C4-2B (cell line): ENCODE measurements at regions not wholly inside any gene's neighbourhood (a gene's known extent, or its start where the extent isn't known, plus 50 kb on each side); places are given as distances from the start of the nearest gene placed in this dataset.

Experiments
- H3K27ac ChIP-seq: fragments of 450-650 bp; 2 replicates; pipeline ENCODE4 v1.5.1; 2017
- ZFX ChIP-seq: fragments of 450-650 bp; IDR thresholded peaks from 2 replicates; pipeline ENCODE4 v1.6.1; 2017
- TF ChIP-seq, protein P1 (sequence below): fragments of 450-650 bp; conservative IDR thresholded peaks from 2 replicates; pipeline ENCODE4 v1.5.1; 2017; ENCODE audit warnings: mild to moderate bottlenecking

DNA sequence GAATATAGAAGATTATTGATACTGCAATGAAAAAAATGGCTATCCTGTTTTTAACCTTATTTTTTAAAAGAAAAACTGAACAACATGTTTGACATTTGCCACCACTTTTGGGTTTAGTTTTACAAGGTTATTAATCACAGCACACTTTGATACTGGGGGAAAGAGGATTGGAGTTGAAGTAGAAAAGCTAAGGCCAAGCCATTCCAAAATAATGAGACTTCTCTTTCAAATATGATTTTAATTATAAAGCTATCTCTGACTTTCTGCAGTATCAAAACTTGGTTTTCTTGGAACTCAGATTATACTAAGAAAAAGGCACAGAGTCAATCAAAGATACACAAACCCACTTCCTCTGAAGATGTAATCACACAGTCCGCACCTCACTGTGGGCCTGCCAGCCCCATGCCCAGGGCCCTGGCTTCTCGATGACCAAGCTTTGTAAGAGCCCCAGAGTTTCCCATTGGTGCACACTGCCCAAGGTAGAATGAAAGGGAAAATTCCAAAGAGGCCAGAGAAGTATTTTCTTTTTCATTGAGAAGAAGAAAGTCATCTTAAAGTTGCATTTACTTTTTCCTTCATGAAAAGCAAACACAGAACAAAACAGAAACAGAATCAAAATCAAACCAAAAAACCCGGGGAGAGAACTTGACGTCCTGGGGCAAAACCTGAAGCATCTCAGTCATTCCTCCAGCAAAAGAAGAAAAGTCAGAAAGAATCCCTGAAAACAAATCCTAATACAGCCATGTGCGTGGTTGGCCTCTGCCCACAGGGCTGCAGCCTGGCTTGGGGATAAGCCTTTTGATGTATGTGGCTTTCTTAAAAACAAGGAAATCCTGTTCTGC lies 187.7 kb upstream of the KLF6 start:
- TF ChIP-seq, protein P1, sequence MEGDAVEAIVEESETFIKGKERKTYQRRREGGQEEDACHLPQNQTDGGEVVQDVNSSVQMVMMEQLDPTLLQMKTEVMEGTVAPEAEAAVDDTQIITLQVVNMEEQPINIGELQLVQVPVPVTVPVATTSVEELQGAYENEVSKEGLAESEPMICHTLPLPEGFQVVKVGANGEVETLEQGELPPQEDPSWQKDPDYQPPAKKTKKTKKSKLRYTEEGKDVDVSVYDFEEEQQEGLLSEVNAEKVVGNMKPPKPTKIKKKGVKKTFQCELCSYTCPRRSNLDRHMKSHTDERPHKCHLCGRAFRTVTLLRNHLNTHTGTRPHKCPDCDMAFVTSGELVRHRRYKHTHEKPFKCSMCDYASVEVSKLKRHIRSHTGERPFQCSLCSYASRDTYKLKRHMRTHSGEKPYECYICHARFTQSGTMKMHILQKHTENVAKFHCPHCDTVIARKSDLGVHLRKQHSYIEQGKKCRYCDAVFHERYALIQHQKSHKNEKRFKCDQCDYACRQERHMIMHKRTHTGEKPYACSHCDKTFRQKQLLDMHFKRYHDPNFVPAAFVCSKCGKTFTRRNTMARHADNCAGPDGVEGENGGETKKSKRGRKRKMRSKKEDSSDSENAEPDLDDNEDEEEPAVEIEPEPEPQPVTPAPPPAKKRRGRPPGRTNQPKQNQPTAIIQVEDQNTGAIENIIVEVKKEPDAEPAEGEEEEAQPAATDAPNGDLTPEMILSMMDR: no peak
- TF ChIP-seq ZFX: no peak
- H3K27ac ChIP-seq: no peak overlapping the region

DNA sequence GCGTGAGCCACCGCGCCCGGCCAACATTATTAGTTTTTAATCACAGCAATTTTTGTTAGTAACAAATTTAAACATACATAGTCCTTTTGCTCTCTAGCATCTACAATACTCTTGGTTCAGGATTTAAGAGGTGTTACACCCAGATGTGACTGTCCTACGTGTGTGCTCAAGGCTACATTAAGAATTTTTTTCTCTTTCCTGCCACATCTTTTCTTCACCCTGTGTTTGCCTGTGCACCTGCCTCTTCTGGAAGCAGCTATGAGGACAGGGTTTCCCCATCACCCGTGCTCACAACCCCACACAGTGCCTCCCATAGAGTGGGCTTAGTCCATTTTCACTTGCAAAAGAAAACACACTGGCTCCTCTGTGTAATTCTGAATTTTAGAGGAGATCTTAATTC lies 186.7 kb upstream of the KLF6 start:
- TF ChIP-seq ZFX: no peak
- TF ChIP-seq, protein P1: no peak
- no peak overlapping the region for H3K27ac ChIP-seq

DNA sequence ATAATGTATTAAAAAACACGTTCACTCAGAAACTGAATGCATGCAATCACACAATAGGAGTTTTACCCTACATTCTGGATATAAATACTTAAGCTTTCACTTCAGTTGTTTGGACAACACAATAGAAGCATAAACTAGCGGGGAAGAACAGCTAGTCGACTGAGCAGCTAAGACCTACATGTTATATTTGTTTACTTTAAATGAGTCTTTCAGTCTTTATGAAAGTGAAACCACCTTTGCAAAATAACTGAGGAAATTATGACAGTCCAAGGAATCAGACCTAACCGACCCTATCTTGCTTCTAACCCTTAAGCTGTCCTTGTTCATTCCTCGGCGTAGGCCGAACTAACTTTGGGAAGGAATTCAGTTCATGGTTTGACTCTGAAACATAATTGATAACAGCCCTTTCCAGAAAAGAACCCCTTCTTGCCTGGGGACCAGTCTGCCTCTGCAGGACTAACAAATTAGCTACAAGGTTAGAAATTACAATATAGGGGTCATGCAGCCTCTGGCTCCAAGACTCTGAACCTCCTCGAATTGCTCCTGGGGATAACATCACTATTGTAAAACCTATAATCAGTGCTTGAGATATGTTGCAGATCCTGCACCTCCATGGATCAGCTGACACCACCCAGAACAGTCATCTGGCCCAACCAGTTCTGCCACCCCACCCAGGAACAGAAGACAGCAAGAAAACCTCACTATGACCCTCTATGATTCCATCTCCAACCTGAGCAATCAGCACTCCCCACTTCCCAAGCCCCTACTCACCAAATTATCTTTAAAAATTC lies 185.1 kb upstream of the KLF6 start:
- H3K27ac ChIP-seq: no peak overlapping the region
- no peak for TF ChIP-seq ZFX

DNA sequence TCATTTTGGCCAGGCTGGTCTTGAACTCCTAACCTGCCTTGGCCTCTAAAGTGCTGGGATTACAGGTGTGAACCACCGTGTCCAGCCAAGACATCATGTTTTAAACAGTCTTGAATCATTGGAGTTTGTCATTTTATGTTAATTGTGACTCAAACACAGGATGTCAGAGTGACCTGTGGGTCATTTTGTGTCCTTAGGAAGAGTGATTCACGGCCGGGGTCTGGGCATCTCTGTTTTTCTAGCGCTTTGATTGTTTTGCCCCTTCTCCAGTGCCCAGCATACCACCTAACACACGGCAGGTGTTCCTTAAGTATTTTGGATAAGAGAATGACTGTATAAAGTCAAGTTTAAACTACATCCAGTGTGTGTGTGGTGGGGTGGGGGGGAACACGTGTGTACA lies 183.7 kb upstream of the KLF6 start:
- no peak overlapping the region for H3K27ac ChIP-seq
- TF ChIP-seq ZFX: no peak

DNA sequence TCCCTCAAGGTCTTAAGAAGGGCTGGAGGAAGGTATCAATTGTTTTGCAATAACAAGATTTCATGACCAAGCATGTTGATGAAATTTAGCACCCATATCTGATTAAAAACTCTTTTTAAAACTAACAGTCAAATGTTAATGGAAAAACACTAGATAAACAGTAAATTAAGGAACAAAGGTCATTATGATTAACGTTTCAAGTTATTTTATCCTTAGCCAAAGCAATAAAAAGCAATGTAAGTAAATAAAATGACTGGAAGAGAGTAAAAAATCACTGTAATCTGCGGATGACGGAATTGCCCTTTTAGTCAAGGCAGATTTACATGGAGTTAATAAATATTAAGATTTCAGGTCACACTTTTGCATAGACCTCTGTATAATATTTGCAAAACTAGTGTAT lies 179.5 kb upstream of the KLF6 start:
- TF ChIP-seq, protein P1: no peak
- no peak for TF ChIP-seq ZFX
- no peak overlapping the region for H3K27ac ChIP-seq

DNA sequence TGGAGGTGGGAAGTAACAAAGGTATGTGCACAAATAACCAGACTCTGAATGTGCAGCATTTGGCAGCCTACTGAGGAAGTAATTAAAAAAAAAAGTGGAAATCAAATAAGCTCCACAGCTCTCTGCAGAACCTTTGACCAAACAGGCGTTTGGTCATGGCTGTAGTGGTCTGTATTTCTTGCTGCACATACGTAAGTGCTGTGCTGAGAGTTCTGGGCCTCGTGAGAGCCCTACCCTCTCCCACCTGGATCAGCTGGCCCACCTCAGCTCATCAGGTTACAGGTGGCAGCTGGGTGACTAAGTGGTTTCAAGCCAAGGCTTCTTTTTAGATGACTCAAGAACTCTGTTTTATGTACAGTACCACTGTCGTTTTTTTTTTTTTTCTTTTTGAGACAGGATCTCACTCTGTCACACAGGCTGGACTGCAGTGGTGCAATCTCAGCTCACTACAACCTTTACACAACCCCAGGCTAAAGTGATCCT lies 178.2 kb upstream of the KLF6 start:
- no peak overlapping the region; the same call in 1 of the 2 replicates for H3K27ac ChIP-seq
- TF ChIP-seq, protein P1: no peak
- no peak for TF ChIP-seq ZFX

DNA sequence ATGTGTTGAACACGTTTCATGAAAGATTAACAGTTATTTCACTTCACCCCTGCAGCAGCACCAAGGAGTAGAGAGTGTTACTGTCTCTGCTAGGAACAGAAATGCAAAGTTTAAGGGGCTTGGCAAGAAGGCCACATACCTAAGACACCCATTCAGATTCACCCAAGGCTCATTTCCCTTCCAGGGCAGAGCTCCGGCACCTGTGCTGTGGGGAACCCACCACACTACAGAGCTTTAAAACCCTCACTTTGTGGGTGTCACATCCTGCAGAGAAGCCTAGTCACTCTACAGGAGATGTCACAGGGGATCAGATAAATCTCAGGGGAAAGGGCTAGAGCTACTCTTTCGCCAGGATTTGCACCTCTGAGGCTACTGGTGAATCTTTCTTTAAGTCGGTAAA lies 176.1 kb upstream of the KLF6 start:
- TF ChIP-seq, protein P1: no peak
- TF ChIP-seq ZFX: no peak

DNA sequence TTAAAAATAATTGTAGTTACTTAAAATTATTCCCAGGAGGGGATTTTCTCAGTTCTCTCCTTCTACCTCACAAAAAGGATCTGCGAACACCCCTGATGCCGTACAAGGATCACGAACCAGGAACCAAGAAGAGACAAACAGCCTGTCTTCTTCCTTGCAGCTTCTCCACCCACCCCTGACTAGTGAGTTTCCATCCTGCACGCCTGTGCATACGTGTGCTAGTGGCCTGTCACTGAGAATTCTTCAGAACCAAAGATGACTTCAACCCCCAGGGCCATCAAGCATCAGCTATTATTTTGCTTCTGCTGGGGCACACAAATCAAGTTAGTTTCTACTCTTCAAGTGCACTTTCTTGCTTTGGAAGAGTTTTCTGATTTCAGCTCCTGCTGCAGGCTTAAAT lies 175.5 kb upstream of the KLF6 start:
- TF ChIP-seq ZFX: no peak
- TF ChIP-seq, protein P1: no peak
- H3K27ac ChIP-seq: no peak overlapping the region

More for the DNA sequence above, 176.1 kb upstream of the KLF6 start:
- no peak overlapping the region for H3K27ac ChIP-seq
